H1 (cell line): ENCODE measurements at regions not wholly inside any gene's neighbourhood (a gene's known extent, or its start where the extent isn't known, plus 50 kb on each side); places are given as distances from the start of the nearest gene placed in this dataset.

ENCODE experiments used
- ASH2L ChIP-seq: fragments of 200-600, 300-600 bp; sonication (generic); IDR thresholded peaks from one replicate; pipeline ENCODE4 v1.7.1; 2017; ENCODE audit warnings: low read length
- TF ChIP-seq, protein P1 (sequence below), 3 experiments: IDR thresholded peaks; 1 replicate in 2 of 3; 2 replicates in 1 of 3; pipeline versions ENCODE4 v1.5.1 to v1.6.1; 2011; ENCODE audit warnings: low read length in 3 of 3, mild to moderate bottlenecking in 3 of 3, inconsistent platforms in 2 of 3, low read depth in 1 of 3, moderate library complexity in 1 of 3; ENCODE audit not compliant: insufficient read depth in 1 of 3; ENCODE audit errors: control extremely low read depth in 1 of 3

DNA sequence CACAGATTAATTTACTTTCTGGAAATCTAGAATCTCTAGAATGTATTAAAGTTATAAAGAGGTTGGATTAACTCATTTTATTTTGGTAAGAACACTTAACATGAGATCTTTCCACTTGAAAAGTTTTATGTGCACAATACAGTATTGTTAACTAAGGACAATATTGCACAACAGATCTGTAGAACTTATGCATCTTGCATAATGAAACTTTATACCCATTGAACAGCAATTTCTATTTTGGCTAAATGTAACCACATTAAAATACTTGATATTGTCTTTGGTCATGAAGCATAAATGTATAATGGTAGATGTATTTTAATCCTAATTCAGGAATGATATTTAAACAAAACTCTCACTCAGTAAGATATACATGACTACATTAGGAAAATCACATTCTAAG, 203.8 kb downstream of the SNX19 start:
- TF ChIP-seq, protein P1, sequence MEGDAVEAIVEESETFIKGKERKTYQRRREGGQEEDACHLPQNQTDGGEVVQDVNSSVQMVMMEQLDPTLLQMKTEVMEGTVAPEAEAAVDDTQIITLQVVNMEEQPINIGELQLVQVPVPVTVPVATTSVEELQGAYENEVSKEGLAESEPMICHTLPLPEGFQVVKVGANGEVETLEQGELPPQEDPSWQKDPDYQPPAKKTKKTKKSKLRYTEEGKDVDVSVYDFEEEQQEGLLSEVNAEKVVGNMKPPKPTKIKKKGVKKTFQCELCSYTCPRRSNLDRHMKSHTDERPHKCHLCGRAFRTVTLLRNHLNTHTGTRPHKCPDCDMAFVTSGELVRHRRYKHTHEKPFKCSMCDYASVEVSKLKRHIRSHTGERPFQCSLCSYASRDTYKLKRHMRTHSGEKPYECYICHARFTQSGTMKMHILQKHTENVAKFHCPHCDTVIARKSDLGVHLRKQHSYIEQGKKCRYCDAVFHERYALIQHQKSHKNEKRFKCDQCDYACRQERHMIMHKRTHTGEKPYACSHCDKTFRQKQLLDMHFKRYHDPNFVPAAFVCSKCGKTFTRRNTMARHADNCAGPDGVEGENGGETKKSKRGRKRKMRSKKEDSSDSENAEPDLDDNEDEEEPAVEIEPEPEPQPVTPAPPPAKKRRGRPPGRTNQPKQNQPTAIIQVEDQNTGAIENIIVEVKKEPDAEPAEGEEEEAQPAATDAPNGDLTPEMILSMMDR (IDR thresholded peaks at IDR 0.05; ENCODE audit: control extremely low read depth in 1 of 3, insufficient read depth in 1 of 3, low read depth in 1 of 3, low read length in 3 of 3), result no peak
- TF ChIP-seq ASH2L, result no peak
